ENCODE measurements at regions not wholly inside any gene's neighbourhood (a gene's known extent, or its start where the extent isn't known, plus 50 kb on each side); places are given as distances from the start of the nearest gene placed in this dataset.

DNA sequence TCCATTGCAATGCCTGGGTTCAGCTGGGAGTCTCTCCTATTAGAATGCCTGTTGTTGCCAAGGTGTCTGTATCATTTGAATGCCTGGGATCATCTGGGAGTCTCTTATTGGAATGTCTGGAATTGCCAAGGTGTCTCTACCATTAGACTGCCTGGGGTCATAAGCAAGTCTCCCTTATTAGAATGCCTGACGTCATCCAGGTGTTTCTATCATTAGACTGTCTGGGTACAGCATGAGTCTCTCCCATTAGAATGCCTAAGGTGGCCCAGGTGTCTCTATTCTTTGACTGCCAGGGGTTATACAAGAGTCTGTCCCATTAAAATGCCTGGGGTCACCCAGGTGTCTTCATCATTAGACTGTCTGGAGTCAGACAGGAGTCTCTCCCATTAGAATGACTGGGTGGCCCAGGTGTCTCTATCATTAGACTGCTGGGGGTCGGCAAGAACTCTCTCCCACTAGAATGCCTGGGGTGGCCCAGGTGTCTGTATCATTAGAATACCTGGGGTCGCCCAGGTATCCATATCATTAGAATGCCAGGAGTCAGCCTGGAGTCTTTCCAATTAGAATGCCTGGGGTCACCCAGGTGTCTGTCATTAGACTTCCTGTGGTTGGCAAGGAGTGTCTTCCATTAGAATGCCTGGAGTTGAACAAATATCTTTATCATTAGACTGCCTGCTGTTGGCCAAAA is 2274.0 kb downstream of the TP53TG3F start:
- no peak overlapping the region for H3K4me3 ChIP-seq (ENCODE audit: control insufficient read depth, low read depth, low read length)
- DNase-seq (ENCODE audit: low read depth): no peak
- no peak for TF ChIP-seq CTCF (conservative IDR thresholded peaks at IDR 0.05; ENCODE audit: control insufficient read depth, insufficient read depth, low read depth, low read length)

- H3K4me3 ChIP-seq (ENCODE audit: control insufficient read depth, low read depth, low read length): no peak overlapping the region
- no peak for DNase-seq (ENCODE audit: low read depth)
- TF ChIP-seq CTCF (conservative IDR thresholded peaks at IDR 0.05; ENCODE audit: control insufficient read depth, insufficient read depth, low read depth, low read length): no peak
Measured at GRCh38 chr16:35733971-35734702, 2274.7 kb downstream of the TP53TG3F start.

DNA sequence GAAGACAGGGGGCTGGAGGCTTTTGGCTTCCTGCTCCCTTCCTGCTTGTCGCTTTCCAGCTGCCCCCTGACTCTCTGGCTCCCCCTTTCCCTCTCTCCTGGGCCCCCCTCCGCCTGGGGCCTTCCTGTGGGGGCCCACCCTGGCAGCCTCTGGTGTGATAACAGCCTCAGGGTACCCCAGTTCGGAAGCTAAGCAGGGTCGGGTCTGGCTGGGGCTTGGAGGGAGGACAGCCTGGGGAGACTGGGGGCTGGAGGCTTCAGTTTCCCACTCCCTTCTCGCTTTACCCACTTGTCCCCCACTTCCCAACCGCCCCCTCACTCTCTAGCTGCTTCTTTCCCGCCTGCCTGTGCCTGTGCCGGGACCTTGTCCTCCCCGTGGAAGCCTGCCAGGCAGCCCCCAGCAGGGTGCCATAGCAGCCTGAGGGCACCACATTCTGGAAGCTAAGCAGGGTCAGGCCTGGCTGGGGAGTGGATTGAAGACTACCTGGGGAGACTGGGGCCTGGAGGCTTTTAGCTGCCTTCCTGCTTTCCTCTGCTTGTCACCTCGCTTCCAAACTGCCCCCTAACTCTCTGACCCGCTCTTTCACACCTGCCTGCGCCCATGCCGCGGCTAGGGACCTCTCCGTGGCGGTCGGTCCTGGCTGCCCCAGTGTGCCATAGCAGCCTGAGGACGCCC is 2275.5 kb downstream of the TP53TG3F start:
- H3K4me3 ChIP-seq (ENCODE audit: control insufficient read depth, low read depth, low read length): no peak overlapping the region
- TF ChIP-seq CTCF (conservative IDR thresholded peaks at IDR 0.05; ENCODE audit: control insufficient read depth, insufficient read depth, low read depth, low read length): no peak
- no peak for DNase-seq (ENCODE audit: low read depth)

DNA sequence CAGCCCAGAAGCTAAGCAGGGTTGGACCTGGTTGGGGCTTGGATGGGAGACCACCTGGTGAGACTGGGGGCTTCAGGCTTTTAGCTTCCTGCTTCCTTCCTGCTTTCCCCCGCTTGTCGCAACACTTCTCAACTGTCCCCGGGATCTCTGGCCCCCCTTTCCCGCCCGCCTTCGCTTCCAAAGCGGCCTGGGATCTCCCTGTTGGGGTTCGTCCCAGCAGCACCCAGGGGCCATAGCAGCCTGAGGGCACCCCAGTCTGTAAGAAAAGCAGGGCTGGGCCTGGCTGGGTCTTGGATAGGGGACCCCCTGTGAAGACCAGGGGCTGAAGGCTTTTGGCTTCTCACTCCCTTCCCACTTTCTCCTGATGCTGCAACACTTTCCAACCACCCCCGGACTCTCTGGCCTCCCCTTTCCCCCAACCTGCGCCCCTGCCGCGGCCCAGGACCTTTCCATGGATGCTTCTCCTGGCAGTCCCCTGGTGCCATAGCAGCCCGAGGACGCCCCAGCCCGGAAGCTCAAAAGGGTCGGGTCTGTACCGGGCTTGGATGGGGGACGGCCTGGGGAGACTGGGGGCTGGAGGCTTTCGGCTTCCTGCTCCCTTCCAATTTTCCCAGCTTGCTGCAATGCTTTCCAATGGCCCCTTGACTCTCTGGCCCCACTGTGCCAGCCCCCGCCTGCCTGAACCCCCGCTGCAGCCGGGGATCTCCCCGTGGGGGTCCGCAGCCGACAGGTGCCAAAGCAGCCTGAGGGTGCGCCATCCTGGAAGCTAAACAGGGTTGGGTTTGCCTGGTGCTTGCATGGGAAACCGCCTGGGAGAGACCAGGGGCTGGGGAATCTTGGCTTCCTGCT is 2276.2 kb downstream of the TP53TG3F start:
- H3K4me3 ChIP-seq (ENCODE audit: control insufficient read depth, low read depth, low read length): no peak overlapping the region
- DNase-seq (ENCODE audit: low read depth): no peak
- no peak for TF ChIP-seq CTCF (conservative IDR thresholded peaks at IDR 0.05; ENCODE audit: control insufficient read depth, insufficient read depth, low read depth, low read length)

DNA sequence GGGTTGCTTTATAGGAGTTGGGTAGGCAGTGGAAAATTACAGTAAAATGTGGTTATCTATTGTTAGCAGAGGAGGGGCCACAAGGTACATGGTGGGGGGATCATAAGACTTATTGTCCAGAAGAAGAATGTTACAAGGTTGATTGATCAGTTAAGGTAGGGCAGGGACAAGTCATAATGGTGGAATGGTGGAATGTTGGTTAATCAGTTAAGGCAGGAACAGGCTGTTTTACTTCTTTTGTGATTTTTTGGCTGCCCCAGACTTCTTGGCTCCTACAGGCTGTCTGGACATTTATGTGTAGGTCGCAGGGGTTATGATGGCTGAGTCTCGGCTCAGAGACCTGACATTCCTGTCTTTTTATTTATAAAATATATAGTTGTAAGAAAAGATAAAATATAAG is 2277.1 kb downstream of the TP53TG3F start:
- H3K4me3 ChIP-seq (ENCODE audit: control insufficient read depth, low read depth, low read length): no peak overlapping the region
- no peak for DNase-seq (ENCODE audit: low read depth)
- no peak for TF ChIP-seq CTCF (conservative IDR thresholded peaks at IDR 0.05; ENCODE audit: control insufficient read depth, insufficient read depth, low read depth, low read length)

DNA sequence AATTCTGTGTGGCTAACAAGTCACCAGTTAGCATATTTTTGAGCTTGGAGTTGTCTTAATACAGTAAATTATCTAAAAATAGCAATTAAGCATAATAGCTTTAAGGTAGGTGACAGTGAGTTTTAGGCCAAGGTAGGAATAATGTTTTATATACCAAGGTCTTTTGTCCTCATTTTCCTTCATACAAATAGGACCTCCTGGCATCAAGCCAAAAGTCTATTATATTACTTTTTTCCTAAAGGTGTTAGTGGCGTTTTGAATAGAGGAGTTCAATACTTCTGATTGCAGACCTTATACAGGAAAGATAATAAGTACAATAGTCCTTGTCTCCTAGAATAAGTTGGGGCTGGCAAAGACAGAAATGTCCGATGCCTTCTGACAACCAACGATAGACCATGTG is 2277.7 kb downstream of the TP53TG3F start:
- TF ChIP-seq CTCF (conservative IDR thresholded peaks at IDR 0.05; ENCODE audit: control insufficient read depth, insufficient read depth, low read depth, low read length): no peak
- no peak overlapping the region for H3K4me3 ChIP-seq (ENCODE audit: control insufficient read depth, low read depth, low read length)
- DNase-seq (ENCODE audit: low read depth): no peak

Measured in fibroblast of mammary gland (primary cell).